Right hindlimb (tissue), 1 donor: ENCODE measurements at regions not wholly inside any gene's neighbourhood (a gene's known extent, or its start where the extent isn't known, plus 50 kb on each side); places are given as distances from the start of the nearest gene placed in this dataset.
"Not testable (repeated sequence)": the region's sequence is repeated elsewhere in the genome, so short reads cannot be mapped to it uniquely, and the experiment has no call there.

ENCODE experiments used
- DNase-seq: peaks from one replicate; pipeline ENCODE4 v3.0.0-alpha.2; 2018

GRCh38 chr12:11446372-11446771 is 51.0 kb upstream of the PRB2 start:
- no peak for DNase-seq

- no peak for DNase-seq
Measured at GRCh38 chr12:11457996-11458645, 62.8 kb upstream of the PRB2 start.

- DNase-seq: no peak
Measured at GRCh38 chr12:11460343-11461023, 65.1 kb upstream of the PRB2 start.

- DNase-seq: no peak
Measured at GRCh38 chr12:11461433-11461832, 66.1 kb upstream of the PRB2 start.

- no peak for DNase-seq
Measured at GRCh38 chr12:11477110-11477509, 81.7 kb upstream of the PRB2 start.

- DNase-seq: no peak
Measured at GRCh38 chr12:11482955-11483354, 87.6 kb upstream of the PRB2 start.

GRCh38 chr12:11486623-11487444 is 91.5 kb upstream of the PRB2 start:
- peak; percentile 70 for DNase-seq

- no peak for DNase-seq
Measured at GRCh38 chr12:11496157-11496851, 100.9 kb upstream of the PRB2 start.

- DNase-seq: no peak
Measured at GRCh38 chr12:11497438-11497837, 102.1 kb upstream of the PRB2 start.

GRCh38 chr12:11497995-11498394 is 102.6 kb upstream of the PRB2 start:
- no peak for DNase-seq

GRCh38 chr12:11498574-11498973 is 103.2 kb upstream of the PRB2 start:
- not testable (repeated sequence) for DNase-seq

- no peak for DNase-seq
Measured at GRCh38 chr12:11499806-11500187, 104.4 kb upstream of the PRB2 start.

GRCh38 chr12:11500188-11500860 is 105.0 kb upstream of the PRB2 start:
- peak; percentile 89 for DNase-seq

GRCh38 chr12:11500861-11501230 is 105.5 kb upstream of the PRB2 start:
- no peak for DNase-seq

GRCh38 chr12:11508699-11509098 is 113.3 kb upstream of the PRB2 start:
- DNase-seq: no peak

GRCh38 chr12:11509326-11509725 is 114.0 kb upstream of the PRB2 start:
- no peak for DNase-seq

GRCh38 chr12:11510671-11511070 is 115.3 kb upstream of the PRB2 start:
- no peak for DNase-seq

- no peak for DNase-seq
Measured at GRCh38 chr12:11513288-11513687, 117.9 kb upstream of the PRB2 start.

- DNase-seq: no peak
Measured at GRCh38 chr12:11517080-11517479, 121.7 kb upstream of the PRB2 start.

GRCh38 chr12:11524446-11524845 is 125.0 kb upstream of the ETV6 start:
- DNase-seq: no peak

GRCh38 chr12:11534064-11534463 is 115.4 kb upstream of the ETV6 start:
- no peak for DNase-seq

- no peak for DNase-seq
Measured at GRCh38 chr12:11535127-11535526, 114.3 kb upstream of the ETV6 start.

- no peak for DNase-seq
Measured at GRCh38 chr12:11539156-11539555, 110.3 kb upstream of the ETV6 start.
